ENCODE measurements at regions not wholly inside any gene's neighbourhood (a gene's known extent, or its start where the extent isn't known, plus 50 kb on each side); places are given as distances from the start of the nearest gene placed in this dataset.

DNA sequence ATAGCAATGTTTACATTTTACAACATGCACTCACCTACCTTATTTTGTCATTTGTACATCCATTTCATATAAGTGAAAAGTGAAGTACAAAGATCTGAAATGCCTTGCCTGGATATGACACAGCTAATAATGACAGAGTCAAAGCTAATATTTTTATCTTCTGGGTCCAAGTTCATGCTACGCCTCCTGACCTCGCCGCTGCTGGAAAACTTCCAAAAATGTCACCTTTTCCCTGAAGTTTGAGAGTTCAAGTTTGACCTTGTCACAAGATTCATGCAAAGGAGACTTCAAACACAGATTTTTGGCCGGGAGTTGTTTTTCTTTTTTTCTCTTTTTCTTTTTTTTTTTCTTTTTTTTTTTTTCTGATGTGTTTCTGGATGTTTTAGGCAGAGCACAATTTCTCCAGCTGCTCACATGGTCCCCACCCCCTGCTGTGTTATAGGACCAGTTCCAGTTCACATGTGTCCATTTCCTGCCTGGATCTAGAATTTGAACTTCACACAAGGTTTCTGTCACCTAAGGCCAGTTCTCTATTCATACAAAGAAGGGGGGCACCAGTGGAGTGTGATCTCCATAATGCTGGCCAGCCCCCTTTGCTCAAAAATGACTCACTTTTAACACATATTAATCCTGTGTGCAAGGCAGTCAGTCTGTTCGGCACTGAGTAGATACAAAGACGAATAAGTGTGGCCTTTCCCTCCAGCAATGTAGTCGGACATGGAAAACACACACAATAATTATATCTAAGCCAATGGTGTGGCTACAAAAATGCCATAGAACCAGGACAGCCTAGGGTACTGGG, 546.8 kb downstream of the BUD13 start:
- H3K36me3 Mint-ChIP-seq (ENCODE audit: insufficient read depth, unreplicated experiment), result no peaks in the 10 kb centered on the region
- H3K9me3 ChIP-seq, result no peaks in the 10 kb centered on the region
- H3K9me3 Mint-ChIP-seq (ENCODE audit: unreplicated experiment), result no peaks in the 10 kb centered on the region
- no peak for DNase-seq
- no peak overlapping the region for H3K4me3 Mint-ChIP-seq (ENCODE audit: unreplicated experiment)
- ChIA-PET CTCF (interaction anchor here (0.8 to 1.2 kb wide), 2 partner anchors 10 to 277 kb away, joined by 3 to 9 read pairs; no protein-coding TSS in a partner anchor), POLR2A (no interaction called here)
- intact Hi-C loops (cut with micrococcal nuclease; ENCODE audit: unreplicated experiment), result loop anchor here (2.0 kb wide), 1 partner anchor 235 kb away; no protein-coding TSS in a partner anchor
- H3K27me3 ChIP-seq (replicated peaks; ENCODE audit: control insufficient read depth, insufficient read depth, low read length), result no peaks in the 10 kb centered on the region
- no peak overlapping the region for H3K4me3 ChIP-seq (ENCODE audit: low read depth, low read length)
- no peaks in the 10 kb centered on the region for H3K36me3 ChIP-seq (ENCODE audit: control insufficient read depth, insufficient read depth, low read length)
- H3K4me1 Mint-ChIP-seq (ENCODE audit: low read depth, unreplicated experiment), result peaks cover 8% of the 10 kb centered on the region
- TF ChIP-seq, protein P1, sequence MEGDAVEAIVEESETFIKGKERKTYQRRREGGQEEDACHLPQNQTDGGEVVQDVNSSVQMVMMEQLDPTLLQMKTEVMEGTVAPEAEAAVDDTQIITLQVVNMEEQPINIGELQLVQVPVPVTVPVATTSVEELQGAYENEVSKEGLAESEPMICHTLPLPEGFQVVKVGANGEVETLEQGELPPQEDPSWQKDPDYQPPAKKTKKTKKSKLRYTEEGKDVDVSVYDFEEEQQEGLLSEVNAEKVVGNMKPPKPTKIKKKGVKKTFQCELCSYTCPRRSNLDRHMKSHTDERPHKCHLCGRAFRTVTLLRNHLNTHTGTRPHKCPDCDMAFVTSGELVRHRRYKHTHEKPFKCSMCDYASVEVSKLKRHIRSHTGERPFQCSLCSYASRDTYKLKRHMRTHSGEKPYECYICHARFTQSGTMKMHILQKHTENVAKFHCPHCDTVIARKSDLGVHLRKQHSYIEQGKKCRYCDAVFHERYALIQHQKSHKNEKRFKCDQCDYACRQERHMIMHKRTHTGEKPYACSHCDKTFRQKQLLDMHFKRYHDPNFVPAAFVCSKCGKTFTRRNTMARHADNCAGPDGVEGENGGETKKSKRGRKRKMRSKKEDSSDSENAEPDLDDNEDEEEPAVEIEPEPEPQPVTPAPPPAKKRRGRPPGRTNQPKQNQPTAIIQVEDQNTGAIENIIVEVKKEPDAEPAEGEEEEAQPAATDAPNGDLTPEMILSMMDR (IDR thresholded peaks at IDR 0.05; ENCODE audit: insufficient read depth in 1 of 2, low read depth in 1 of 2, low read length in 1 of 2, severe bottlenecking in 1 of 2, unreplicated experiment in 1 of 2), result no peak
- no peak overlapping the region for H3K27ac Mint-ChIP-seq (ENCODE audit: unreplicated experiment)
- no TSS peak for BruUV-seq (replicated peaks)
- H3K4me1 ChIP-seq, result no peaks in the 10 kb centered on the region
- peaks cover 2% of the 10 kb centered on the region for H3K27me3 Mint-ChIP-seq (ENCODE audit: insufficient read depth, unreplicated experiment)

DNA sequence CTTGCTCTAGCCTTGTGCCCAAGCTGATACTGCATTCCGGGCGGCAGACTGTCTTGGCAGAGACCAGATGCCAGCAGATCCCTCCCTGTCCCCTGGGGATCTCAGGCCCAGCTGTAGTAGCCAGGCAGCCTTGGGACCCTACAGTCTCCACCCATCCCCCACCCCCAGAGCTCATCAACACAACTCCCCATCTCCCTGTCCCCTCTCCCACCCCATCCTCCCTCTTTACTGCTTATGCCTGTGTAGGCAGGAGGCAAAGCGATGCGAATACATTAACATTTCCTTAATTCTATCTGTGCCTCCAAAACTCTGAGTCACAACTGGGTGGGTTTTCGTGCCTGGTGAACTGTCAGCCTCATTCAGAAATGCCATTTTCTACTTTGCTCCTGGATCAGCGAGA, 547.6 kb downstream of the BUD13 start:
- no peaks in the 10 kb centered on the region for H3K4me1 ChIP-seq
- ChIA-PET CTCF (interaction anchor here (0.6 to 1.2 kb wide), 3 partner anchors 10 to 278 kb away, joined by 3 to 9 read pairs (median 3); no protein-coding TSS in a partner anchor), POLR2A (no interaction called here)
- intact Hi-C loops (cut with micrococcal nuclease; ENCODE audit: unreplicated experiment), result loop anchor here (2.0 kb wide), 1 partner anchor 234 kb away; no protein-coding TSS in a partner anchor
- Mint-ChIP-seq H3K27me3 (ENCODE audit: insufficient read depth, unreplicated experiment) (peaks cover 2% of the 10 kb centered on the region), H3K9me3 (ENCODE audit: unreplicated experiment) (no peaks in the 10 kb centered on the region), H3K4me1 (ENCODE audit: low read depth, unreplicated experiment) (peaks cover 8% of the 10 kb centered on the region), H3K27ac (ENCODE audit: unreplicated experiment) (no peak overlapping the region), H3K36me3 (ENCODE audit: insufficient read depth, unreplicated experiment) (no peaks in the 10 kb centered on the region), H3K4me3 (ENCODE audit: unreplicated experiment) (no peak overlapping the region)
- TF ChIP-seq, protein P1 (IDR thresholded peaks at IDR 0.05; ENCODE audit: insufficient read depth in 1 of 2, low read depth in 1 of 2, low read length in 1 of 2, severe bottlenecking in 1 of 2, unreplicated experiment in 1 of 2), result no peak
- no peaks in the 10 kb centered on the region for H3K27me3 ChIP-seq (replicated peaks; ENCODE audit: control insufficient read depth, insufficient read depth, low read length)
- no peak for DNase-seq
- H3K36me3 ChIP-seq (ENCODE audit: control insufficient read depth, insufficient read depth, low read length), result no peaks in the 10 kb centered on the region
- no peaks in the 10 kb centered on the region for H3K9me3 ChIP-seq
- no peak overlapping the region for H3K4me3 ChIP-seq (ENCODE audit: low read depth, low read length)
- BruUV-seq (replicated peaks), result no TSS peak

DNA sequence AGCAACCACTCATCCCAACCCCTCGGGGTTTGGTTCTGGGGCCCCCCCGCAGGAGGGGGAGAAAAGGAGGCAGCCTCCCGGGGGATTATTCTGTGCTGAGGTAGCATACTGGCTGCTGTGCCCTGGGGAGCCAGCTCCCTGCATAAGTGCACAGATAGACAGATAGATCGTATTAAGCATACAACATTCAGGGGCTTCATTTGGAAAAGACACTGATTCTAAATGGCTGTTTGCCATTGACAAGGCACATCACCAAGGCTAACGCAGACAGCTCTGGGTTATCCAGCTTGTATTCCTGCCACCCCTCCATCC, 547.9 kb downstream of the BUD13 start:
- Histone ChIP-seq H3K9me3 (no peaks in the 10 kb centered on the region), H3K4me1 (no peaks in the 10 kb centered on the region), H3K36me3 (ENCODE audit: control insufficient read depth, insufficient read depth, low read length) (no peaks in the 10 kb centered on the region), H3K4me3 (ENCODE audit: low read depth, low read length) (no peak overlapping the region), H3K27me3 (replicated peaks; ENCODE audit: control insufficient read depth, insufficient read depth, low read length) (no peaks in the 10 kb centered on the region)
- TF ChIP-seq, protein P1 (IDR thresholded peaks at IDR 0.05; ENCODE audit: insufficient read depth in 1 of 2, low read depth in 1 of 2, low read length in 1 of 2, severe bottlenecking in 1 of 2, unreplicated experiment in 1 of 2), result no peak
- Mint-ChIP-seq H3K4me3 (ENCODE audit: unreplicated experiment) (no peak overlapping the region), H3K9me3 (ENCODE audit: unreplicated experiment) (no peaks in the 10 kb centered on the region), H3K27me3 (ENCODE audit: insufficient read depth, unreplicated experiment) (peaks cover 2% of the 10 kb centered on the region), H3K4me1 (ENCODE audit: low read depth, unreplicated experiment) (peaks cover 8% of the 10 kb centered on the region), H3K36me3 (ENCODE audit: insufficient read depth, unreplicated experiment) (no peaks in the 10 kb centered on the region), H3K27ac (ENCODE audit: unreplicated experiment) (no peak overlapping the region)
- BruUV-seq (replicated peaks), result no TSS peak
- no peak for DNase-seq
- intact Hi-C loops (cut with micrococcal nuclease; ENCODE audit: unreplicated experiment), result loop anchor here (1.0 to 2.0 kb wide), 3 partner anchors 55 to 901 kb away; no protein-coding TSS in a partner anchor
- ChIA-PET POLR2A (no interaction called here), CTCF (interaction anchor here (0.6 to 1.5 kb wide), 3 partner anchors 10 to 54 kb away, joined by 3 to 5 read pairs (median 4); no protein-coding TSS in a partner anchor)

Data from Caco-2 (cell line).